ENCODE measurements at regions not wholly inside any gene's neighbourhood (a gene's known extent, or its start where the extent isn't known, plus 50 kb on each side); places are given as distances from the start of the nearest gene placed in this dataset.

- TF ChIP-seq ZNF274 (IDR thresholded peaks at IDR 0.05; ENCODE audit: low read depth, low read length) (no peak), SUZ12 (IDR thresholded peaks at IDR 0.05; ENCODE audit: extremely low read depth, insufficient read depth, insufficient read length) (no peak)
Observed at GRCh38 chr5:169472544-169472943, 111.0 kb upstream of the SPDL1 start.

Measured in NT2/D1 (cell line).